ENCODE measurements at regions not wholly inside any gene's neighbourhood (a gene's known extent, or its start where the extent isn't known, plus 50 kb on each side); places are given as distances from the start of the nearest gene placed in this dataset.

DNA sequence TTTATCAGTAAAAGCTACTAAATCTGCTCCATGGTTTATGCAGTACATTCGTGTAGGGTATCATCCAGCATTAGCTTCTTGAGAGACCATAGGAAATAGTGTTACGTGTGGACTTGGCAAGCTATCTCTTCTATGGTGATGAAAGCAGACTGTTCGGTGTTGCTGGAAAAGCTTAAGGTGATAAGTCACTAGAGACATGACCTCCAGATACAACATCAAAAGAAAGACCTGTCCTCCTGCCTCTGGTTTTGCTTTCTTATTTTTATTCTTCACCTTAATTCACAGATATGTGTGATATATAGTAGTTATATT lies 53.5 kb upstream of the S1PR1 start:
- TF ChIP-seq SIN3A (IDR thresholded peaks at IDR 0.05; ENCODE audit: borderline replicate concordance, insufficient read depth, low read depth, low read length) (no peak), REST (IDR thresholded peaks at IDR 0.05; ENCODE audit: insufficient read depth in 1 of 2, low read depth in 2 of 2, low read length in 1 of 2) (no peak)

All from Panc1 (cell line).